HepG2 (cell line): ENCODE measurements at regions not wholly inside any gene's neighbourhood (a gene's known extent, or its start where the extent isn't known, plus 50 kb on each side); places are given as distances from the start of the nearest gene placed in this dataset.

Experiments used
- ATF7-NPFF ChIP-seq: sonication (generic); formaldehyde crosslinking; IDR thresholded peaks from 2 replicates; pipeline ENCODE4 v1.8.1; 2023; ENCODE audit warnings: mild to moderate bottlenecking, low read depth, missing genetic modification reagents, moderate library complexity
- EP300 ChIP-seq, 3 experiments: sonication (generic) in 1 of 3; formaldehyde crosslinking in 1 of 3; IDR thresholded peaks; 2 replicates each; pipeline versions ENCODE4 v1.5.1 to v1.6.1; 2011 to 2020; ENCODE audit warnings: low read depth in 2 of 3, low read length in 2 of 3, borderline replicate concordance in 1 of 3, improper control_type of control experiment in 1 of 3, mild to moderate bottlenecking in 1 of 3, missing genetic modification reagents in 1 of 3, moderate library complexity in 1 of 3
- JUNB ChIP-seq: sonication (generic); formaldehyde crosslinking; IDR thresholded peaks from 2 replicates; pipeline ENCODE4 v1.8.0; 2022; ENCODE audit warnings: missing genetic modification reagents, mild to moderate bottlenecking, borderline replicate concordance
- KDM6A ChIP-seq: IDR thresholded peaks from 2 replicates; pipeline ENCODE4 v1.6.1; 2016; ENCODE audit warnings: low read depth
- NR2F2 ChIP-seq: IDR thresholded peaks from 2 replicates; pipeline ENCODE4 v1.6.1; 2012; ENCODE audit warnings: low read depth, inconsistent platforms, borderline replicate concordance
- POLR2A ChIP-seq, 2 experiments: IDR thresholded peaks; 2 replicates each; pipeline ENCODE4 v1.6.1; 2011; ENCODE audit warnings: low read depth in 2 of 2, low read length in 2 of 2, mild to moderate bottlenecking in 1 of 2, moderate library complexity in 1 of 2; ENCODE audit not compliant: insufficient read depth in 1 of 2
- SAP130 ChIP-seq: IDR thresholded peaks from 2 replicates; pipeline ENCODE4 v1.6.1; 2016; ENCODE audit warnings: low read depth
- XRCC5 ChIP-seq: fragments of 200-400 bp; formaldehyde crosslinking; optimal IDR thresholded peaks from 2 replicates; pipeline ENCODE3; 2017; ENCODE audit warnings: mild to moderate bottlenecking, low read length
- ZNF383 ChIP-seq: sonication (generic); formaldehyde crosslinking; IDR thresholded peaks from 2 replicates; pipeline ENCODE4 v1.4.0; 2020; ENCODE audit warnings: missing genetic modification reagents, mild to moderate bottlenecking, borderline replicate concordance
- ZNF543 ChIP-seq: sonication (generic); formaldehyde crosslinking; IDR thresholded peaks from 2 replicates; pipeline ENCODE4 v1.4.0; 2020; ENCODE audit warnings: mild to moderate bottlenecking, missing genetic modification reagents
- ZNF597 ChIP-seq: sonication (generic); formaldehyde crosslinking; IDR thresholded peaks from 2 replicates; pipeline ENCODE4 v1.5.0; 2020; ENCODE audit warnings: missing genetic modification reagents
- ZNF709 ChIP-seq: sonication (generic); formaldehyde crosslinking; IDR thresholded peaks from 2 replicates; pipeline ENCODE4 v1.5.0; 2020; ENCODE audit warnings: mild to moderate bottlenecking, missing genetic modification reagents
- TF ChIP-seq, protein P1 (sequence below): sonication (generic); formaldehyde crosslinking; IDR thresholded peaks from 2 replicates; pipeline ENCODE4 v1.4.0; 2020; ENCODE audit warnings: missing genetic modification reagents
- TF ChIP-seq, protein P2 (sequence below): sonication (generic); formaldehyde crosslinking; IDR thresholded peaks from 2 replicates; pipeline ENCODE4 v1.4.0; 2020; ENCODE audit warnings: missing genetic modification reagents, borderline replicate concordance
- TF ChIP-seq, protein P3 (sequence below): sonication (generic); formaldehyde crosslinking; IDR thresholded peaks from 2 replicates; pipeline ENCODE4 v1.8.1; 2023; ENCODE audit warnings: mild to moderate bottlenecking, missing genetic modification reagents

- TF ChIP-seq, protein P1, sequence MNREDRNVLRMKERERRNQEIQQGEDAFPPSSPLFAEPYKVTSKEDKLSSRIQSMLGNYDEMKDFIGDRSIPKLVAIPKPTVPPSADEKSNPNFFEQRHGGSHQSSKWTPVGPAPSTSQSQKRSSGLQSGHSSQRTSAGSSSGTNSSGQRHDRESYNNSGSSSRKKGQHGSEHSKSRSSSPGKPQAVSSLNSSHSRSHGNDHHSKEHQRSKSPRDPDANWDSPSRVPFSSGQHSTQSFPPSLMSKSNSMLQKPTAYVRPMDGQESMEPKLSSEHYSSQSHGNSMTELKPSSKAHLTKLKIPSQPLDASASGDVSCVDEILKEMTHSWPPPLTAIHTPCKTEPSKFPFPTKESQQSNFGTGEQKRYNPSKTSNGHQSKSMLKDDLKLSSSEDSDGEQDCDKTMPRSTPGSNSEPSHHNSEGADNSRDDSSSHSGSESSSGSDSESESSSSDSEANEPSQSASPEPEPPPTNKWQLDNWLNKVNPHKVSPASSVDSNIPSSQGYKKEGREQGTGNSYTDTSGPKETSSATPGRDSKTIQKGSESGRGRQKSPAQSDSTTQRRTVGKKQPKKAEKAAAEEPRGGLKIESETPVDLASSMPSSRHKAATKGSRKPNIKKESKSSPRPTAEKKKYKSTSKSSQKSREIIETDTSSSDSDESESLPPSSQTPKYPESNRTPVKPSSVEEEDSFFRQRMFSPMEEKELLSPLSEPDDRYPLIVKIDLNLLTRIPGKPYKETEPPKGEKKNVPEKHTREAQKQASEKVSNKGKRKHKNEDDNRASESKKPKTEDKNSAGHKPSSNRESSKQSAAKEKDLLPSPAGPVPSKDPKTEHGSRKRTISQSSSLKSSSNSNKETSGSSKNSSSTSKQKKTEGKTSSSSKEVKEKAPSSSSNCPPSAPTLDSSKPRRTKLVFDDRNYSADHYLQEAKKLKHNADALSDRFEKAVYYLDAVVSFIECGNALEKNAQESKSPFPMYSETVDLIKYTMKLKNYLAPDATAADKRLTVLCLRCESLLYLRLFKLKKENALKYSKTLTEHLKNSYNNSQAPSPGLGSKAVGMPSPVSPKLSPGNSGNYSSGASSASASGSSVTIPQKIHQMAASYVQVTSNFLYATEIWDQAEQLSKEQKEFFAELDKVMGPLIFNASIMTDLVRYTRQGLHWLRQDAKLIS, result no peak
- TF ChIP-seq, protein P2, sequence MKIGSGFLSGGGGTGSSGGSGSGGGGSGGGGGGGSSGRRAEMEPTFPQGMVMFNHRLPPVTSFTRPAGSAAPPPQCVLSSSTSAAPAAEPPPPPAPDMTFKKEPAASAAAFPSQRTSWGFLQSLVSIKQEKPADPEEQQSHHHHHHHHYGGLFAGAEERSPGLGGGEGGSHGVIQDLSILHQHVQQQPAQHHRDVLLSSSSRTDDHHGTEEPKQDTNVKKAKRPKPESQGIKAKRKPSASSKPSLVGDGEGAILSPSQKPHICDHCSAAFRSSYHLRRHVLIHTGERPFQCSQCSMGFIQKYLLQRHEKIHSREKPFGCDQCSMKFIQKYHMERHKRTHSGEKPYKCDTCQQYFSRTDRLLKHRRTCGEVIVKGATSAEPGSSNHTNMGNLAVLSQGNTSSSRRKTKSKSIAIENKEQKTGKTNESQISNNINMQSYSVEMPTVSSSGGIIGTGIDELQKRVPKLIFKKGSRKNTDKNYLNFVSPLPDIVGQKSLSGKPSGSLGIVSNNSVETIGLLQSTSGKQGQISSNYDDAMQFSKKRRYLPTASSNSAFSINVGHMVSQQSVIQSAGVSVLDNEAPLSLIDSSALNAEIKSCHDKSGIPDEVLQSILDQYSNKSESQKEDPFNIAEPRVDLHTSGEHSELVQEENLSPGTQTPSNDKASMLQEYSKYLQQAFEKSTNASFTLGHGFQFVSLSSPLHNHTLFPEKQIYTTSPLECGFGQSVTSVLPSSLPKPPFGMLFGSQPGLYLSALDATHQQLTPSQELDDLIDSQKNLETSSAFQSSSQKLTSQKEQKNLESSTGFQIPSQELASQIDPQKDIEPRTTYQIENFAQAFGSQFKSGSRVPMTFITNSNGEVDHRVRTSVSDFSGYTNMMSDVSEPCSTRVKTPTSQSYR (CRISPR knock-in tag), result no peak
- TF ChIP-seq ATF7-NPFF (CRISPR knock-in tag), result no peak
- no peak for TF ChIP-seq EP300 (IDR thresholded peaks at IDR 0.05; ENCODE audit: low read depth in 2 of 2, low read length in 2 of 2)
- no peak for TF ChIP-seq EP300 (CRISPR knock-in tag; IDR thresholded peaks at IDR 0.05; ENCODE audit: borderline replicate concordance)
- TF ChIP-seq ZNF709, result no peak
- no peak for TF ChIP-seq ZNF383
- TF ChIP-seq ZNF597 (CRISPR knock-in tag), result no peak
- no peak for TF ChIP-seq POLR2A (IDR thresholded peaks at IDR 0.05; ENCODE audit: insufficient read depth in 1 of 2, low read depth in 2 of 2, low read length in 2 of 2)
- TF ChIP-seq NR2F2, result no peak
- TF ChIP-seq, protein P3, sequence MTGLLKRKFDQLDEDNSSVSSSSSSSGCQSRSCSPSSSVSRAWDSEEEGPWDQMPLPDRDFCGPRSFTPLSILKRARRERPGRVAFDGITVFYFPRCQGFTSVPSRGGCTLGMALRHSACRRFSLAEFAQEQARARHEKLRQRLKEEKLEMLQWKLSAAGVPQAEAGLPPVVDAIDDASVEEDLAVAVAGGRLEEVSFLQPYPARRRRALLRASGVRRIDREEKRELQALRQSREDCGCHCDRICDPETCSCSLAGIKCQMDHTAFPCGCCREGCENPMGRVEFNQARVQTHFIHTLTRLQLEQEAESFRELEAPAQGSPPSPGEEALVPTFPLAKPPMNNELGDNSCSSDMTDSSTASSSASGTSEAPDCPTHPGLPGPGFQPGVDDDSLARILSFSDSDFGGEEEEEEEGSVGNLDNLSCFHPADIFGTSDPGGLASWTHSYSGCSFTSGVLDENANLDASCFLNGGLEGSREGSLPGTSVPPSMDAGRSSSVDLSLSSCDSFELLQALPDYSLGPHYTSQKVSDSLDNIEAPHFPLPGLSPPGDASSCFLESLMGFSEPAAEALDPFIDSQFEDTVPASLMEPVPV, result no peak
- peak; percentile 20; the same call in 1 of the 2 replicates for TF ChIP-seq SAP130
- TF ChIP-seq XRCC5, result no peak
- TF ChIP-seq KDM6A (CRISPR knock-in tag), result peak; percentile 54; the same call in 1 of the 2 replicates
- TF ChIP-seq ZNF543 (CRISPR knock-in tag), result no peak
- TF ChIP-seq JUNB (CRISPR knock-in tag), result no peak
Measured at GRCh38 chr19:30817965-30818567, 445.9 kb downstream of the ZNF536 start (continued).
